ENCODE measurements at regions not wholly inside any gene's neighbourhood (a gene's known extent, or its start where the extent isn't known, plus 50 kb on each side); places are given as distances from the start of the nearest gene placed in this dataset.

DNA sequence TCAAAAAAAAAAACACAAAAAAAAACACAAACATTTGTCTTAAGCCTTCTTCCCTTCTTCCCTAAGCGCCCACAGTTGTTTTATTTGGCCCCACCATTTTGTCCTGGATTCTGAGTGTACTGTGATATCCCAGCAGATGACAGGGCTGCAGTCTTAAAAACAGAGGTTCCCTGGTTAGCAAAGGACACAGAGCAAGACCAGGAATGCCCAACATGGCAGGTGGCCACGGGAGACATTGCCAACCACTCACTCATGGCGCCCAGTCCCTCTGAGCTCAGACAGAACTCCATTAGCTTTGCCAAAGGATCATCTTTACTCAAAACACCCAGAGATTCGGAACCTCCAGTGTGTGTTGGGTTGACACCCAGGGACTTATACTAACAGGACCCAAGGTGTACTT, 249.3 kb downstream of the MRTFB start:
- TF ChIP-seq, protein P1, sequence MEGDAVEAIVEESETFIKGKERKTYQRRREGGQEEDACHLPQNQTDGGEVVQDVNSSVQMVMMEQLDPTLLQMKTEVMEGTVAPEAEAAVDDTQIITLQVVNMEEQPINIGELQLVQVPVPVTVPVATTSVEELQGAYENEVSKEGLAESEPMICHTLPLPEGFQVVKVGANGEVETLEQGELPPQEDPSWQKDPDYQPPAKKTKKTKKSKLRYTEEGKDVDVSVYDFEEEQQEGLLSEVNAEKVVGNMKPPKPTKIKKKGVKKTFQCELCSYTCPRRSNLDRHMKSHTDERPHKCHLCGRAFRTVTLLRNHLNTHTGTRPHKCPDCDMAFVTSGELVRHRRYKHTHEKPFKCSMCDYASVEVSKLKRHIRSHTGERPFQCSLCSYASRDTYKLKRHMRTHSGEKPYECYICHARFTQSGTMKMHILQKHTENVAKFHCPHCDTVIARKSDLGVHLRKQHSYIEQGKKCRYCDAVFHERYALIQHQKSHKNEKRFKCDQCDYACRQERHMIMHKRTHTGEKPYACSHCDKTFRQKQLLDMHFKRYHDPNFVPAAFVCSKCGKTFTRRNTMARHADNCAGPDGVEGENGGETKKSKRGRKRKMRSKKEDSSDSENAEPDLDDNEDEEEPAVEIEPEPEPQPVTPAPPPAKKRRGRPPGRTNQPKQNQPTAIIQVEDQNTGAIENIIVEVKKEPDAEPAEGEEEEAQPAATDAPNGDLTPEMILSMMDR (IDR thresholded peaks at IDR 0.05): no peak
- H3K9me3 Mint-ChIP-seq: no peaks in the 10 kb centered on the region
- H3K27me3 Mint-ChIP-seq (ENCODE audit: low read depth, poor library complexity): no peaks in the 10 kb centered on the region
- no peak overlapping the region for H3K4me3 Mint-ChIP-seq
- H3K36me3 Mint-ChIP-seq (ENCODE audit: low read depth): peaks cover 3% of the 10 kb centered on the region
- H3K4me1 Mint-ChIP-seq: no peaks in the 10 kb centered on the region
- H3K27ac Mint-ChIP-seq: no peak overlapping the region
- no peak for DNase-seq

All from nephron progenitor cell (in vitro differentiated cells).